AG20443 (cell line): ENCODE measurements at regions not wholly inside any gene's neighbourhood (a gene's known extent, or its start where the extent isn't known, plus 50 kb on each side); places are given as distances from the start of the nearest gene placed in this dataset.
"Not testable (repeated sequence)": the region's sequence is repeated elsewhere in the genome, so short reads cannot be mapped to it uniquely, and the experiment has no call there.

Experiments used
- DNase-seq: peaks from one replicate; pipeline ENCODE4 v3.0.0; 2012; ENCODE audit warnings: low spot score, mixed read lengths

GRCh38 chr17:30712859-30713258, 111.6 kb downstream of the CRLF3 start:
- DNase-seq, result not testable (repeated sequence)

DNA sequence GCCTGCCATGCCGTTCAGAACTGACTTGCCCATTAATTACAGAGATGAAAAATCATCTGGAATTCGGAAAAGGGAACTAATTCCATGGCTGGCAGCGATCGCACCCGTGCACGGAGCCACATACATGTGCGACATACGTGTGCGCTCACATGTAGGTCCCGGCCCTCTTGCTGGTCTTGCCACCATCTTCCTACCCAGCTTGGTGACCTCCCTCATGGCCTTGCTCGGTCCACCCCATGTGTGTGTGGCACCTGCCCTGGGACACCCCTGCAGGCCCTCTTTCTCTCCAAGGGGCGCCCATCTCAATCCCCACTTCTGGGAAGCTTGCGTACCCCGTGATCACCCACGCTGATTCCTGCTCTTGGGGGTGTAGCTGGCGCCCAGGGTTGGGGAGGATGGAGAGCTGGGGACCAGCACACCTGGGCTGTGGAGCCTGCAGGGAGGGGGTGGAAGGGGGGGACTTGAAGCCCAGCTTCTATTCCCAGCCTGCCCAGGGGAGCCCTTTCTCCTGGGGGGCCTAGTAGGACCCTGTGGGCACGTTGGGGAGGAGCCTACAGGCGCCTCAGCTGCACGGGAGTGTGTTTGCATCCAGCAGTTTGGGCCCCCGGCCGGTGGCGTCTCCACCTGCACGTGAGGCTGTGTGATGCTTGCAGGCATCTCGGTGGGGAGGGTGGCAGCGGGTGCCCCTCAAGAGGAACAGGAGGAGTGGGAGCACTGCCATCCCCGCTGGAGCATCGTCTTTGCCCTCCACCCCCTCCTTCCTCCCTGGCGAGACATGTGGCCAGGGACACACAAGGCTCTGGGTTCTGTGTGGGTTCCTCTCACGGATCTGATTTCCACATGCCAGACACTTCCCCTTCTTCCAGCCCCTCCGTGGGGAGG, 112.6 kb downstream of the CRLF3 start:
- not testable (repeated sequence) for DNase-seq

DNA sequence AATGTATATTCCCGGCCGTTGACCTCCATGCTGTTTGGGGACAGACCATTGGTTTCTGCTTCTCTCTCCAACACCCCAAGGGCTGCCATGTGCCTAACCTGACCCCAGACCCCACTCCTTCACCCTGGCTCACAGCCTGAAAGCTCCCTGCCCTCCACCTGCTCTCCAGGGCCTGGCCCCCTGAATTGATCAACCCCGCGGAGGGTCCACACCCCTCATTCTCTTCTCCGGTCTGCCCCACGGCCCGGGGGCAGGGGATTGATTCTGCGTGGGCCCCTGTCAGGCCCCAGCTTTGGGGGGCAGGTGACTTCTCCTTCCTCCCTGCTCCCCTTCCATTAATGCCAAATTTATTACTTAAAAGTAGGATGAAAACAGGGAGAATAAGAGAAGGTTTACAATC, 113.3 kb downstream of the CRLF3 start:
- DNase-seq, result not testable (repeated sequence)

- DNase-seq, result not testable (repeated sequence)
Measured at GRCh38 chr17:30710276-30711088, 114.0 kb downstream of the CRLF3 start.

GRCh38 chr17:30709561-30710275, 114.8 kb downstream of the CRLF3 start:
- not testable (repeated sequence) for DNase-seq

DNA sequence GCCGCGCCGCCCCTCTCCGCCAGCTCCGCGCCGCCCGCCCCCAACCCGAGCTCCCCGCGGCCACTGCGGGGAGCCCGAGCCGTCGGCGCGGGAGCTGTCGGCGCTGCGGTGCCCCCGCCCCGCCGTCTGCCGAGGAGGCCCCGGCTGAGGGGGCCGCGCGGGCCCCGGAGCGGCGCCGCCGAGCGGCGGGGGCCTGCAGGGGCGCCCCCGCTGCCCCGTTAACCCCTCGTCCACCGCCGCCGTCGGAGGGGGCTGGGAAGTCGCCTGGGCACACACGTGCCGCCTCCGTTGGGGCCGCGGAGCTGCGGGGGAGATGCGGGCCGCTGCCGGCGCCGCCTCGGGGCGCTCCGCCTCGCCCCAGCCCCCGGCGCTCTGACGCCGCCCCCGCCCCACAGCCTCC, 115.4 kb downstream of the CRLF3 start:
- DNase-seq, result peak; percentile 41

DNA sequence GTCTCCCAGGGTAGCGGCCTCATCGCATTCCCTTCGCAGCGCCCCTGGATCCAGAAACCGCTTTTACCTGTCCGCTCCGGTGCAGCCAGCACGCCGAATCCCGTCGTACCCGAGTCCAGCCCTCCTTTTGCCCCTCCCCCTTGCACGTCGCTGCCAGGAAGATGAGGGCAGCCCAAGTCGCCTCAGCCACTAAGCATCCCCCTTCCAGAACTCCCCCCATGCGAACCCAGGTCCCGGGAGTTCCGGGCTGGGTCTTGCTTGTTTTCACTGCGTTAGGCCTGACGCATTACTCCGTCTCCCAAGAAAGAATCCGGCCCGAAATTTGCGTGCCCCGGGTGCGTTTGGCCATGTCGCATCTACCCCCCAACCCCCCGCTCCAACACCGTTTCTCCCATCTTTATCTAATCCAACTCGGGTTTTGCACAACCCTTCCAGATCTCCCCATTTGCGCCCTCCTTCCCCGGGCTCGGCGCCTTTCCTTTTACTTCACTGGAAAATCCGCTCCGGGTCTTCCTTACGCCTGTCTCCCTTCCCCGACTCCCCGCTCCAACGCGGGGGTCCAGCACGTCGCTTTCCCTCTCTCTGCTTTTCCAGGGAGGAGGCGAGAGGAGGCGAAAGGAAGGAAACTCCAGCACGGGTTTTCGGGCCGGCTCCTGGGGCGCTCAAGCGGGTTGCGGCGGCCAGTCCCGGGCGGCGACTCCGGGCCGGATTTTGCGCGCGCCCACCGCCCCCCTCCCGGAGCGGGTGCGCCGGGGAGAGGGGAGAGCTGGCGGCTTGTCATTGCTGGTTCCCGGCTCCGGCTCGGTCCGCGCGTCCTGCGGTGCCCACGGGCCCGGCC, 116.0 kb downstream of the CRLF3 start:
- peak; percentile 76 for DNase-seq

DNA sequence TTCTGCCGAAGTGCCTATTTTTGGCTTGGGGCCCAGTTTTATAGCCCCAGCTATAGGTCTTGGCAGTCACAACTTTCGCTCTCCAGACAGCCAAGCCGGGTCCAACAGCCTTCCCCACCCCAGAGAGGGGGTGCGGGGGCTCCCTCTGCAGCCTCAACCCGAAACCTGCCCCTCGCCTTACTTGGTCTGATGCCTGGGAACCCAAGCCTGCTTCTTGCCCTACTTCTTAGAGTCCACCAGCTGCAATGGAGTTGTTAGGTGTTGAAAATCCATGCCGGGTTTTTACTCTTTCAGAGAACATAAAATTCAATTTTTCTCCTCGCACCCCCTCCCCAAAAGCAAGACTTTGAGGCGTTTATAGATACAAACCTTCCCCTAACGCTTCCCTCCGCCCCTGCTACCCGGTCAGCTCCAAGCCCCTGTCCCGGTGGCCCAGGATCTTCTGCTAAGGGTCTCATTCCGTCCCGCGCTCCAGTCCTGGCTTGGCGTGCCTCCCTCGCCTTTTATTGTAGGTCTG, 116.7 kb downstream of the CRLF3 start:
- DNase-seq, result not testable (repeated sequence)

- not testable (repeated sequence) for DNase-seq
Measured at GRCh38 chr17:30706461-30707335, 117.8 kb downstream of the CRLF3 start.

DNA sequence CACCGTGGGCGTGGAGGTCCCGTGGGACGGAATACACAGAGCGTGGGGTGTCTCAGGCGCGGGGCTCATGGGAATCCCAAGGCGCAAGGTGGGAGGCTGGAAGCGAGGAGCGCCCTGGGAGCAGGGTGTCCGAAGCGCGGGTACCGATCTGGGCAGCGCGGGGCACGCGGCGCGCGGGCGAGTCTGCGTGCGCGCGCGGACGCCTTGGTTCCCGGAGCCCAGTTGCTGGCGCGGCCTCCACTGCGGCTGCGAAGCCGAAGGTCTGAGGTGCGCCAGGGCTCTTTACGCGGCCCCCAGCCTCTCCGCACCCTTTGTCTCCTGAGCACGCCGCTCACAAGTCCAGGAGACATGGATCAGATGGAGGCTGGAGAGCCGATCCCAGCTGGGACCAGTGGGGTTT, 118.5 kb downstream of the CRLF3 start:
- not testable (repeated sequence) for DNase-seq

DNA sequence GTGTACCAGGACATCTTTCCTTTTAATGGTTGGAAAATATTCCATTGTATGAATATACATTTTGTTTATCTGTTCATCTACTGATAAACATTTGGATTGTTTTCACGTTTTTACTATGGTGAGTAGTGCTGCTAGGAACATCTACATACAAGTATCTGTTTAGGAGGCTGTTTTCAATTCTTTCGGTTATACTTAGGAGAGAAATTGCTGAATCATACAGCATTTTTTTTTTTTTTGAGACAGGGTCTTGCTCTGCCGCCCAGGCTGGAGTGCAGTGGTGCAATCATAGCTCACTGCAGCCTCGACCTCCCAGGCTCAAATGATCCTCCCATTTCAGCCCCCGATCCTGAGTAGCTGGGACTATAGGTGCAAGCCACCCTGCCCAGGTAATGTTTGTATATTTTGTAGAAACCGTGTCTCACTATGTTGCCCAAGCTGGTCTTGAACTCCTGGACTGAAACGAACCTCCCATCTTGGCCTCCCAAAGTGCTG, 122.9 kb downstream of the CRLF3 start:
- no peak for DNase-seq

GRCh38 chr17:30700833-30701232, 123.7 kb downstream of the CRLF3 start:
- DNase-seq, result not testable (repeated sequence)

DNA sequence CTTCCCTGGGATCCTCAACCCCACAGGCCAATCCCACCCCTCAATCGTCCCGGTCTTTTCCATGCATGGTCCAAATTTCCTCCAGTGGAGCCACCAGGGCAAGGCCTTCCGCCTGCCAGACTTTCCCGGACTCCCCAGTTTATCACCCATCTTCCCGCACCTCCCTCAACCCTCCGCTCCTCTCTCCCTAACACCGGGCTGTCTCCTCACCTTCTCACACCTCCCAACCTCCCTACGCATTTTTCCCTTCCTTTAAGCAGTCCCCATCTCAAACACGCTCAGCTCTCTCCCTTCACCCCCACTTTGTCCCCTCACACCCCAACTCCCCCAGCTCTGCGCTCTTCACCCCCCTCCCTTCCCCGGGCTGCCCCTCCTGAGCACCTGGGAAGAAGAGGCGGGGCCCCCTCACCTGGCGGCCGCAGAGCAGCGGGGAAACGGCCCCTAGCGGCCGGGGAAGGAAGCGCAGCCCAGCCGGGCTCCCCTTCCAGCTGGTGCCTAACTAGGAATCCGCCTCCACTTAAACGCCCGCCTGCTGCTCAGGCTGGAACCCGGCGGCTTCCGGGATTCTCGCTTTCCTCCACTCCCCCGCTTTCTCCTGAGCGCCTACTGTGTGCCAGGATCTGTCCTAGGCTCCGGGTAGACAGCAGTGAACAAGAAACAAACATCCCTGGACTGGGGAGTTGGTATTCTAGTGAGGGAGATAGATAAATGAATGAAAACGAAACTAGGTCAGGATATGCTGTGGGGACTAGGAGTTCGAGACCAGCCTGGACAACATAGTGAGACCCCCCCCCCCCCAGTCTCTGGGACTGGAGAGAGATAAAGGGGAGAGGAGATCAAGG, 126.7 kb downstream of the CRLF3 start:
- DNase-seq, result peak; percentile 69

DNA sequence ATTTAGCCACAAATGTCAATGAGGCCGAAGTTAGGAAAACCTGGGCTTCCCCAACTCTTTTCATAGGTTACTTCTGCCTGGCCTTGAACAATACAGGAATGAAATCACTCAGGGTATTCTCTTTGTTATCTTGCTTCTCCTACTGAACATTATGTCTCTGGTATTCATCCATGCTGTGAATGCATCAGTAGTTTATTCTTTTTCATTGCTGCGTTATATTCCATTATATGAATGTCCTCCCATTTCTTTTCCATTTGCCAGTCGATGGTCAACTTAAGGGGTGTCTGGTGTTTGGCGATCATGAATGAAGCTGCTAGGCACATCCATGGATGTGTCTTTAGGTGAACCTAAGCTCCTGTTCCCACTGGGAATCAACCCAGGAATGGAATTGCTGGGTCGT, 128.3 kb downstream of the CRLF3 start:
- no peak for DNase-seq

DNA sequence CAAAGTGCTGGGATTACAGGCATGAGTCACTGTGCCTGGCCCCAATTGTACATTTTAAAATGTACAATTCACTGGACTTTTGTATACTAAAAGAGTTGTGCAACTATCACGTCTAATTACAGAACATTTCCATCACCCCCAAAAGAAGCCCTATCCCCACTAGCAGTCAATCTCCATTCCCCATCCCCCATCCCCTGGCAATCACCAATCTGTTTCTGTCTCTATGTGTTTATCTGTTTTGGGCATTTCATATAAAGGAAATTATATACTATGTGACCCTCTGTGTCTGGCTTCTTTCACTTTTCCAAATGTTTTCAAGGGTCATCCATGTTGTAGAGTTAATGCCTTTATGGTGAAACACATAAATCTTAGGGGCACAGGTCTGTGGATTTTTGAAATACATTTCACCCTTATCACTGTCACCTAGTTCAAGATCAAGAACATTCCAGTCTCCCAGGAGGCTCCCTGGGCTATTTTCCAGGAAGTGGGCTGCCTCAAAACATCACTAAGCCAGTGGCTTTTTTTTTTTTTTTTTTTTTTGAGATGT, 129.2 kb downstream of the CRLF3 start:
- not testable (repeated sequence) for DNase-seq

GRCh38 chr17:30693772-30694171, 130.7 kb downstream of the CRLF3 start:
- not testable (repeated sequence) for DNase-seq

DNA sequence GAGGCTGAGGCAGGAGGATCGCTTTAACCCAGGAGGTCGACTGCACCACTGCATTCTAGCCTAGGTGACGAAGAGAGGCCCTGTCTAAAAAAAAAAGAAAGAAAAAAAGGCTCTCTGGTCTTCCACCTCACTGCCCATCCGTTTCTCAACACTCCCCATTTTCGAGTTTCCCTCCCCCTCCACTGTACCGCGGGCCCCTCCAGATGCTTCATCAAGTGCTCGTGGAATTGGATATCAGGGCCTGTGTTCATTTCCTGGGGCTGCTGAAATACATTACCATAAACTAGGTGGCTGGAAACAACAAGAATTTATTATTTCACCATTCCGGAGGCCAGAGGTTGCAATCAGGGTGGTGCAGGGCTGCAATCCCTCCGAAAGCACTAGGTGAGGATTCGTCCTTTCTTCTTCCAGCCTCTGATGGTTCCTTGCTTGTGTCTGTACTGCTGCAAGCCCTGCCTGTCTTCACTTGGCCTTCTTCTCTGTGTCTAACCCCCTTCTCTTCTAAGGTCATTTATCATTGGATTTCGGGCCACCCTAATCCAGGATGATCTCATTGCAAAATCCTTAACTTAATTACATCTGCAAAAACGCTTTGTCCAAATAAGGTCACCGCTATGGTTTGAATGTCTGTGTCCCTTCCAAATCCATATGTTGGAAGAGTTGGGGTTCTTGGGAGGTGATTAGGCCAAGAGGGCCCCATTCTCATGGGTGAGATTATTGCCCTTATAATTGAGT, 135.1 kb downstream of the CRLF3 start:
- not testable (repeated sequence) for DNase-seq
